GM19193 (cell line): ENCODE measurements at regions not wholly inside any gene's neighbourhood (a gene's known extent, or its start where the extent isn't known, plus 50 kb on each side); places are given as distances from the start of the nearest gene placed in this dataset.

Experiments used
- POLR2A ChIP-seq: IDR thresholded peaks from 4 replicates; pipeline ENCODE4 v1.6.1; 2011; ENCODE audit not compliant: insufficient read depth, insufficient read length; ENCODE audit errors: extremely low read depth

DNA sequence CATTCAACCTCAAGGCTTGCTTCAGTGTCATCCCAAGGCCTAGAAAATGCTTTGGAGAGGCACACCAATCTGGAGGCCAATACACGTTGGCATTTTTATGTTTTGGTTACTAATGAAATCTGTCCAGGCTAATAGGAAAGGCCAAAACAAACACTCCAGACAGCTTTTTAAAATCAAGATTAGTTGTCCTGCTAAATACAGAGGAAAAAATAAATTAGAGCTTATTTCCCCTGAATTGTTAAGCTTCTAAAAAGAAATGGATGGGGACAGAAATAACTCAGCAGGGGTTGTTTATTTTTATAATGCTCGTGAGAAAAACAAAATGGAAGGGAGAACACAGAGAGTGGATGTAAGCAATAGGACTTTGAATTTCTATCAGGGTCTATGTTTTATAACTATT is 438.5 kb upstream of the LRRC4C start:
- TF ChIP-seq POLR2A: no peak

DNA sequence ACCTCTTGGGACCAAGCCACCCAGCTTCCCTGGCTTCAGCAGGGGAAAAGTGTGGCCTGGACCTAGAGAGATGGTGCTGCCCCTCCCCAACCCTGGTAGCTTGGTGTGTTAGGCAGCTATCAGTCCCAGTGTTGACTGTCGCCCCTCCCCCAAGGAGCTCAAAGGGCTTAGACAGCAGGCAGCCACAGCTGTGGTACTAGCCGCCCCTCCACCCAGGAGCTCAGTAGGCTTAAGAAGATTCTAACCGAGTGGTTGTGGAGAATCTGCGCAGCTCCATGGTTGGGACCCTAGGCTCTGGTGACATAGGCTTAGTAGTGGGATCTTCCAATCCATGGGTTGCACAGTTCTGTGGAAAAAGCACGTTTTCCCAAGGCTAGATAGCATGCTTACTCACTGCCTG is 458.4 kb upstream of the LRRC4C start:
- TF ChIP-seq POLR2A: no peak

DNA sequence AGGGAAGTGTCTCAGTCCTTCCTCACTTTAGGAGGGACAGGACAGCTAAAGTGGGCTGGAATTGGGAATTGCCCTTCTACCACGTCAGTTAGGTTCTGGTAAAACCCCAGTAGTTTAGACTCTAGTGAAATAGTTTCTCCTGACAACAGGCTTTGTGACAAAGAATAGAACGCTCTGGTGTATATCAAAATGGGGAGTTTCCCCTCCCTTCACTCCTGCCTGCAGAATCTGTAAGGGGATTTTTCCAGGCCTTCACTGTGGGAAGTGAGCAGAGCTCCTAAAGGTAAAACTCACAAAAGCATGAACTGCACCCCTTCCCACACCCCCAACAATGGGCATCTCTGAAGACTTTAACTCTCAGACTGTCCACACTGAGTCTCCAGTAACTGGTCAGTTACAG is 460.9 kb upstream of the LRRC4C start:
- no peak for TF ChIP-seq POLR2A

GRCh38 chr11:41921746-41922390 is 462.4 kb upstream of the LRRC4C start:
- TF ChIP-seq POLR2A: no peak

- TF ChIP-seq POLR2A: no peak
Observed at GRCh38 chr11:41926339-41926738, 466.9 kb upstream of the LRRC4C start.

GRCh38 chr11:41935241-41935640 is 475.8 kb upstream of the LRRC4C start:
- TF ChIP-seq POLR2A: no peak

DNA sequence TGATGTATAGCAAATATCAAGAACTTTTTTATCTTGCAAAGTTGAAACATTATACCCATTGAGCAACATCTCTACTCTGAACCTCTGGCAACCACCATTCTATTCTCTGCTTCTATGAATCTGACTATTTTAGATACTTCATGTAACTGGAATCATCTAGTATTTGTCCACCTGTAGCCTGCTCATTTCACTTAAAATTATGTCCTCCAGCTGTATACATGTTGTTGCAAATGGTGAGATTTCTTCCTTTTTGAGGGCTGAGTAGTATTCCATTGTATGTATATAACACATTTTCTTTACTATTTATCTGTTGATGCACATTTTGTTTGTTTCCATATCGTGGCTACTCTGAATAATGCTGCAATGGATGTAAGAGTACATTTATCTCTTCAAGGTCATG is 476.3 kb upstream of the LRRC4C start:
- TF ChIP-seq POLR2A: no peak

DNA sequence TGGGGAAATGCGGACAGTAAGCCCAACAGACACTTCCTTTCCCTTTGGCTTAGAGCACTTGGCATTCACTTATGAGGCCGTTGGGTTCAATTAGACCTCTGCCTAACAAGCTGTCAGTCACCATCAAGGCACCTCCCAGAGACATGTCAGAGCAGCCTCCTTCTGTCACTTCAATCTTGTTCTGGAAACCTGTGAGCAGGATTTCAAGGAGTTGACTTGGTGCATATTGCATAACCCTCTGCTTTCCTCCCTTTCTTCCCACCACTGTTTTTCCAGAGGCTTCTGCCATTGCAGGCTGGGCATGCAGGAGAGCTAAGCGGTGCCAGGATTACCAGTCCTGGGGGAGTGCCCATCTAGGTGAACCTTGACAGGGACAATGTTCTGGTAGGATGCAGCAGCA is 484.2 kb upstream of the LRRC4C start:
- no peak for TF ChIP-seq POLR2A

DNA sequence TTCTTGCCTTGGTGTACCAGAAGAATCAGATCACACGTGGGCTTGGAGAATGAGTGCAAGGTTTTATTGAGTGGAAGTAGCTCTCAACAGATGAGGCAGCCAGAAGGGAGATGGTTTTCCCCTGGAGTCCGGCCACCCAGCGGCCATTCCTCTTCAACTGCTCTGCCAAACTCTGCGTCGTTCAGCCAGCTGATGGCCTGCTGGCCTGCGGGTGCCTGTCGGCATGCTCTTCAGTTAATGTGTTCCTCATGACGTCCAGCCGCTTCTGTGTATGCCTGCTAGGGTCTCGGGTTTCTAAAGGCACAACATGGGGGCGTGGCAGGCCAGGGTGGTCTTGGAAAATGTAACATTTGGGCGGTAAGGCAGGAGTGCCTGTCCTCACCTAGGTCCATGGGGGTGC is 487.9 kb upstream of the LRRC4C start:
- TF ChIP-seq POLR2A: no peak

DNA sequence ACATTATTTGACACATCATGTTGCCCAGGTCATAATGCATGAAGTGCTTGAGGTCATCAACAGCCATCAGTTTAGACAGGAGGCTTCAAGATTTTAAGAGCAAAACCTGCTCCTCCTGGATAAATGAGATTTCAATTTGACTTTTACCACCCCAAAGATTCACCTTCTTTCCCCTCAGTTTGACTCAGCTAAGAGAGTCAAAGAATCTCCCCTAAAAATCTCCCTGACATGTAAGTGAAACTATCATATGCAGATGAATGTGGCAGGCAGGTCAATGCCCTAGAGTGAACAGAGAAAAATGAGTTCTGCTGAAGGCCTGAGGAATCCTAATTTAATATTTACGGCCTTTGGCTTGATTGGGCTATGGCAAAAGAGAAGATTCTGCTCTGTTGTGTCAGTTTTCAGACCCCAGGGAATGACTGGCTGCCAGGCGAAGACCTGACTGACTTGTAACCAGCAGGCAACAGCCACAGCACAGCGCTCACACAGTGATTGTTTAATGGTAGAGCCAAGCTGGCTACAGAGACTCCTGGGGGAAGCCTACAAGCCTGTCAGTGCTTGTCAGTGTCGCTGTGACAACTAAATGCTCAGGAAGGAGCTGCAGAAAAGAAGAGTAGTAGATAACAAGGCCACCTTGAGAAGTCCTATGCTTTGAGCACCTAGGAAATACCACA is 491.2 kb upstream of the LRRC4C start:
- TF ChIP-seq POLR2A: no peak

- no peak for TF ChIP-seq POLR2A
Observed at GRCh38 chr11:41954034-41954433, 494.6 kb upstream of the LRRC4C start.

GRCh38 chr11:41955066-41955465 is 495.6 kb upstream of the LRRC4C start:
- TF ChIP-seq POLR2A: no peak

DNA sequence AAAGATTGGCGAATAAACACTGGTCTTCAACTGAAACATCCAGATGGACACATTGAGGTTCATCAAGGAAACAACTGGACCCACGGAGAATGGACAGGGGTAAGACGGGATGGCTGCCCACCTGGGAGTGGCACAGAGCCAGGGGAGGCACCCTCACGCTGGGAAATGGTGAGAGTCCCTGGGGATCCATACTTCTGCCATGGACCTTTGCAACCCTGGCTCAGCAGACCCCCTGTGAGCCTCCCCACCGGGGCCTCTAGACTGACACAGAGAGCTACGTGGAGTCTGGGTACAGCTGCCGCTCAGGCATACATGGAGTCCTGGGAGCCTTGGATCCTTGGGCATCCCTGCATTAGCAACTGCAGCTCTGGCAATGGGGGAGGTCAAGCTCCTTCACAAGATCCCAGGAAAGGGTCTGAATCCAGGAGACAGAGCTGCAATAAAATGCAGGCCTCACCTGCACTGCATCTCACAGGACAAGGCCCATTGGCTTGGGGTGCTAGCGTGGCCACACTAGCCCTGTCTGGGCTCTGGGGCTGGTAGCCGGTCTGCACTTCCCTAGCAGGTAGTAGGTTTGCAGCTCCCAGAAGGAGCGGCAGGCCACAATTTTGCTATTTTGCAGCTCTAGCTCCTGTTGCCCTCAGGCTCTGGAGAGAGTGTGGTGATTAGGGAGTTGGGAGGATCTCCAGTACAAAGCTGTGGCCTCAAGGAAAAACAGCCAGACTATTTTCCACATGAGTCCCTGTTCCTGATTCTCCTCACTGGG is 496.4 kb upstream of the LRRC4C start:
- no peak for TF ChIP-seq POLR2A

DNA sequence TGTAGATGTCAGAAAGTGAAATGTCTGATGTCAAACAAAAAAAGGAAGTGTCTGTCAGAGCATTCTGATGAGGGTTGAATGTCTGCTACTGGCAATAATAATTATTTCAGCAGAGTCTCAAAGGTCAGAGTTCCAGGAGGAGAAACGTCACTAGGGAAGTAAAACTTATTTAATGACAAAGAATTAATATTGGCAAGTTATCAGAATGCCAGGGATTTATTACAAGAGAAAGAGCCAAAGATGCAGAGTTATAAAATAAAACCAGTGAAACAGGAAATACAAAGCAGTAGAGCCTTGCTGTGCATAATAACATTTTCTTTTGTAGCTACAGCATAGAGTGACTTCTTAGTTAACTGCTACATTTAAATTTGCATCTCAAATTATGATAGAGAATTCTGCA is 504.0 kb upstream of the LRRC4C start:
- TF ChIP-seq POLR2A: no peak

GRCh38 chr11:41970681-41971080 is 511.2 kb upstream of the LRRC4C start:
- TF ChIP-seq POLR2A: no peak

- no peak for TF ChIP-seq POLR2A
Observed at GRCh38 chr11:41971592-41971991, 512.1 kb upstream of the LRRC4C start.
